ENCODE measurements at regions not wholly inside any gene's neighbourhood (a gene's known extent, or its start where the extent isn't known, plus 50 kb on each side); places are given as distances from the start of the nearest gene placed in this dataset.

- TF ChIP-seq CTCF (conservative IDR thresholded peaks at IDR 0.05; ENCODE audit: low read depth, low read length) = no peak
- TF ChIP-seq EZH2 (IDR thresholded peaks at IDR 0.05; ENCODE audit: borderline replicate concordance, low read depth, low read length, poor library complexity, severe bottlenecking) = no peak
Measured at GRCh38 chr5:106241409-106241808, 1429.3 kb downstream of the EFNA5 start.

All from A673 (cell line).